ENCODE measurements at regions not wholly inside any gene's neighbourhood (a gene's known extent, or its start where the extent isn't known, plus 50 kb on each side); places are given as distances from the start of the nearest gene placed in this dataset.
A peak's percentile ranks its signal among the peaks of the same experiment; 100 is the strongest.
"Not testable (repeated sequence)": the region's sequence is repeated elsewhere in the genome, so short reads cannot be mapped to it uniquely, and the experiment has no call there.

GRCh38 chr4:91769912-91770311 is 533.9 kb upstream of the GRID2 start:
- no CpG with 5 or more reads among the region's 1 CpG for WGBS (ENCODE audit: extremely low coverage, insufficient coverage, insufficient read length)

GRCh38 chr4:91791631-91792030 is 512.1 kb upstream of the GRID2 start:
- not testable (repeated sequence) for H4K12ac ChIP-seq (ENCODE audit: low read depth, low read length); H3K4ac ChIP-seq (ENCODE audit: low read depth, low read length); H4K8ac ChIP-seq (ENCODE audit: low read depth, low read length); H3K23ac ChIP-seq (ENCODE audit: low read length); H2BK12ac ChIP-seq (ENCODE audit: low read length); H3K4me1 ChIP-seq (ENCODE audit: control insufficient read depth in 1 of 2, insufficient read depth in 2 of 2, low read length in 2 of 2); H2BK5ac ChIP-seq (ENCODE audit: low read depth, low read length, poor library complexity); H3K14ac ChIP-seq (ENCODE audit: low read length); H3K27me3 ChIP-seq (ENCODE audit: insufficient read depth, low read length); H3K9me3 ChIP-seq (ENCODE audit: insufficient read depth, low read depth, low read length); H2AFZ ChIP-seq (ENCODE audit: insufficient read depth, low read length, poor library complexity); H2AK5ac ChIP-seq (ENCODE audit: low read length); H2BK120ac ChIP-seq (ENCODE audit: insufficient read depth, low read length, poor library complexity); H3K79me1 ChIP-seq (ENCODE audit: low read length); H3K27ac ChIP-seq (ENCODE audit: low read depth, low read length); H3K79me2 ChIP-seq (ENCODE audit: control insufficient read depth, insufficient read depth, low read length, poor library complexity); H3K18ac ChIP-seq (ENCODE audit: low read length); DNase-seq; H3K9ac ChIP-seq (ENCODE audit: low read length); H4K91ac ChIP-seq (ENCODE audit: low read depth, low read length); H3K36me3 ChIP-seq (ENCODE audit: control insufficient read depth in 1 of 2, insufficient read depth in 2 of 2, low read length in 2 of 2)
- WGBS (ENCODE audit: extremely low coverage, insufficient coverage, insufficient read length), result no CpG with 5 or more reads among the region's 28 CpGs
- peak overlapping the region; percentile 68 for H3K4me3 ChIP-seq (ENCODE audit: low read depth, low read length)
- peak overlapping the region; percentile 39 for H3K4me2 ChIP-seq (ENCODE audit: low read length)

More at GRCh38 chr4:91769912-91770311, 533.9 kb upstream of the GRID2 start:
- Histone ChIP-seq H3K4me1 (ENCODE audit: control insufficient read depth in 1 of 2, insufficient read depth in 2 of 2, low read length in 2 of 2) (no peaks in the 10 kb centered on the region), H2AK5ac (ENCODE audit: low read length) (no peak overlapping the region), H2AFZ (ENCODE audit: insufficient read depth, low read length, poor library complexity) (no peak overlapping the region), H3K4ac (ENCODE audit: low read depth, low read length) (no peak overlapping the region), H4K8ac (ENCODE audit: low read depth, low read length) (no peak overlapping the region), H3K4me2 (ENCODE audit: low read length) (no peak overlapping the region), H2BK120ac (ENCODE audit: insufficient read depth, low read length, poor library complexity) (no peak overlapping the region), H2BK12ac (ENCODE audit: low read length) (no peak overlapping the region), H3K79me1 (ENCODE audit: low read length) (no peaks in the 10 kb centered on the region), H4K12ac (ENCODE audit: low read depth, low read length) (no peak overlapping the region), H3K23ac (ENCODE audit: low read length) (no peak overlapping the region), H3K9me3 (ENCODE audit: insufficient read depth, low read depth, low read length) (peaks cover 3% of the 10 kb centered on the region), H3K18ac (ENCODE audit: low read length) (no peak overlapping the region), H4K91ac (ENCODE audit: low read depth, low read length) (no peak overlapping the region), H3K4me3 (ENCODE audit: low read depth, low read length) (no peak overlapping the region), H3K27me3 (ENCODE audit: insufficient read depth, low read length) (no peaks in the 10 kb centered on the region), H3K27ac (ENCODE audit: low read depth, low read length) (no peak overlapping the region), H2BK5ac (ENCODE audit: low read depth, low read length, poor library complexity) (no peak overlapping the region), H3K36me3 (ENCODE audit: control insufficient read depth in 1 of 2, insufficient read depth in 2 of 2, low read length in 2 of 2) (no peaks in the 10 kb centered on the region), H3K14ac (ENCODE audit: low read length) (no peak overlapping the region), H3K9ac (ENCODE audit: low read length) (no peak overlapping the region), H3K79me2 (ENCODE audit: control insufficient read depth, insufficient read depth, low read length, poor library complexity) (no peaks in the 10 kb centered on the region)
- no peak for DNase-seq

GRCh38 chr4:91795947-91796346 is 507.8 kb upstream of the GRID2 start:
- Histone ChIP-seq H3K4me3 (ENCODE audit: low read depth, low read length) (no peak overlapping the region), H2AK5ac (ENCODE audit: low read length) (no peak overlapping the region), H3K4ac (ENCODE audit: low read depth, low read length) (no peak overlapping the region), H3K79me2 (ENCODE audit: control insufficient read depth, insufficient read depth, low read length, poor library complexity) (no peaks in the 10 kb centered on the region), H3K4me1 (ENCODE audit: control insufficient read depth in 1 of 2, insufficient read depth in 2 of 2, low read length in 2 of 2) (no peaks in the 10 kb centered on the region), H3K36me3 (ENCODE audit: control insufficient read depth in 1 of 2, insufficient read depth in 2 of 2, low read length in 2 of 2) (no peaks in the 10 kb centered on the region), H4K12ac (ENCODE audit: low read depth, low read length) (no peak overlapping the region), H2AFZ (ENCODE audit: insufficient read depth, low read length, poor library complexity) (no peak overlapping the region), H3K4me2 (ENCODE audit: low read length) (no peak overlapping the region), H3K27ac (ENCODE audit: low read depth, low read length) (no peak overlapping the region), H4K91ac (ENCODE audit: low read depth, low read length) (no peak overlapping the region), H3K79me1 (ENCODE audit: low read length) (no peaks in the 10 kb centered on the region), H2BK12ac (ENCODE audit: low read length) (no peak overlapping the region), H3K18ac (ENCODE audit: low read length) (no peak overlapping the region), H3K9me3 (ENCODE audit: insufficient read depth, low read depth, low read length) (no peaks in the 10 kb centered on the region), H3K9ac (ENCODE audit: low read length) (no peak overlapping the region), H2BK5ac (ENCODE audit: low read depth, low read length, poor library complexity) (no peak overlapping the region), H2BK120ac (ENCODE audit: insufficient read depth, low read length, poor library complexity) (no peak overlapping the region), H3K23ac (ENCODE audit: low read length) (no peak overlapping the region), H4K8ac (ENCODE audit: low read depth, low read length) (no peak overlapping the region), H3K27me3 (ENCODE audit: insufficient read depth, low read length) (no peaks in the 10 kb centered on the region), H3K14ac (ENCODE audit: low read length) (no peak overlapping the region)
- no peak for DNase-seq
- WGBS (ENCODE audit: extremely low coverage, insufficient coverage, insufficient read length), result no CpG with 5 or more reads among the region's 1 CpG

GRCh38 chr4:91812319-91812718 is 491.4 kb upstream of the GRID2 start:
- no peak overlapping the region for H3K4me2 ChIP-seq (ENCODE audit: low read length)
- no peaks in the 10 kb centered on the region for H3K9me3 ChIP-seq (ENCODE audit: insufficient read depth, low read depth, low read length)
- no peak overlapping the region for H4K12ac ChIP-seq (ENCODE audit: low read depth, low read length)
- no peak overlapping the region for H3K14ac ChIP-seq (ENCODE audit: low read length)
- H3K79me2 ChIP-seq (ENCODE audit: control insufficient read depth, insufficient read depth, low read length, poor library complexity), result no peaks in the 10 kb centered on the region
- no peak for DNase-seq
- no peak overlapping the region for H3K4me3 ChIP-seq (ENCODE audit: low read depth, low read length)
- H3K23ac ChIP-seq (ENCODE audit: low read length), result no peak overlapping the region
- no peak overlapping the region for H4K91ac ChIP-seq (ENCODE audit: low read depth, low read length)
- H3K18ac ChIP-seq (ENCODE audit: low read length), result no peak overlapping the region
- H3K4ac ChIP-seq (ENCODE audit: low read depth, low read length), result no peak overlapping the region
- no peaks in the 10 kb centered on the region for H3K79me1 ChIP-seq (ENCODE audit: low read length)
- H4K8ac ChIP-seq (ENCODE audit: low read depth, low read length), result no peak overlapping the region
- H2AK5ac ChIP-seq (ENCODE audit: low read length), result no peak overlapping the region
- H2BK5ac ChIP-seq (ENCODE audit: low read depth, low read length, poor library complexity), result no peak overlapping the region
- no peak overlapping the region for H3K27ac ChIP-seq (ENCODE audit: low read depth, low read length)
- H3K36me3 ChIP-seq (ENCODE audit: control insufficient read depth in 1 of 2, insufficient read depth in 2 of 2, low read length in 2 of 2), result no peaks in the 10 kb centered on the region
- WGBS (ENCODE audit: extremely low coverage, insufficient coverage, insufficient read length), result no CpG with 5 or more reads among the region's 1 CpG
- no peaks in the 10 kb centered on the region for H3K4me1 ChIP-seq (ENCODE audit: control insufficient read depth in 1 of 2, insufficient read depth in 2 of 2, low read length in 2 of 2)
- H3K27me3 ChIP-seq (ENCODE audit: insufficient read depth, low read length), result no peaks in the 10 kb centered on the region
- no peak overlapping the region for H2BK12ac ChIP-seq (ENCODE audit: low read length)
- no peak overlapping the region for H2AFZ ChIP-seq (ENCODE audit: insufficient read depth, low read length, poor library complexity)
- H2BK120ac ChIP-seq (ENCODE audit: insufficient read depth, low read length, poor library complexity), result no peak overlapping the region
- H3K9ac ChIP-seq (ENCODE audit: low read length), result no peak overlapping the region
